Esophagus muscularis mucosa (tissue), 4 donors: ENCODE measurements at regions not wholly inside any gene's neighbourhood (a gene's known extent, or its start where the extent isn't known, plus 50 kb on each side); places are given as distances from the start of the nearest gene placed in this dataset.

Experiments
- CTCF ChIP-seq, 3 experiments: fragments of 200-600 bp in 2 of 3; fragments of 450-650 bp in 1 of 3; sonication (generic) in 2 of 3; IDR thresholded peaks; one replicate each; pipeline ENCODE4 v1.5.1; 2017 to 2019; ENCODE audit warnings: antibody characterized with exemption in 3 of 3, mild to moderate bottlenecking in 2 of 3, moderate library complexity in 1 of 3
- EP300 ChIP-seq: sonication (generic); formaldehyde crosslinking; IDR thresholded peaks from one replicate; pipeline ENCODE4 v1.6.1; 2017; ENCODE audit warnings: antibody characterized with exemption
- POLR2A ChIP-seq: fragments of 450-650 bp; IDR thresholded peaks from one replicate; pipeline ENCODE4 v1.6.1; 2017; ENCODE audit warnings: antibody characterized with exemption, moderate library complexity, mild to moderate bottlenecking, low read depth

DNA sequence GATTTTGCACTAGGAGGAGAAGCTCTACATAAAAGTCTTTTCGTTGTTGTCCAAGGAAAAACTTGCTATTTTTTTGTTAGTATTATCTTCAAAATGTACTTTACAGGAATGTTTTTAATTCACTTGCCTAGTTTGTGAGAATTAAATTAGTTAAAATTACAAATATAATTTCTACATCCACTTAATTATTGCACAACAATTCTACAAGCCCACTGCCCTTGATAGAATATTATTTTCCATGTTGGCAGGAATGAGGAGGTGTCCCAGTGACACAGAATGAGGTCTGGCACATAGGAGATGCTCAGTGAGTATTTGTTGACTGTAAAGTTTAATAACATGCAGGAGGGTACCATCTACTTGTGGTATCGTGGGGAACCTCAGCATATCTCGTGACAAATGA, 255.4 kb downstream of the SDHAF3 start:
- TF ChIP-seq POLR2A (no peak), EP300 (no peak), CTCF (IDR thresholded peaks at IDR 0.05) (no peak)
